ENCODE measurements at regions not wholly inside any gene's neighbourhood (a gene's known extent, or its start where the extent isn't known, plus 50 kb on each side); places are given as distances from the start of the nearest gene placed in this dataset.
"Not testable (repeated sequence)": the region's sequence is repeated elsewhere in the genome, so short reads cannot be mapped to it uniquely, and the experiment has no call there.

GRCh38 chr2:95676573-95676972, 84.8 kb downstream of the TRIM43 start:
- H3K9me3 Mint-ChIP-seq; H3K4me1 Mint-ChIP-seq; H3K4me3 Mint-ChIP-seq; H3K36me3 Mint-ChIP-seq (ENCODE audit: low read depth); ATAC-seq; H3K27ac Mint-ChIP-seq; H3K27me3 Mint-ChIP-seq; DNase-seq: not testable (repeated sequence)

GRCh38 chr2:95677346-95677745, 85.5 kb downstream of the TRIM43 start:
- no peak overlapping the region for H3K27ac Mint-ChIP-seq

GRCh38 chr2:95677833-95678232, 86.0 kb downstream of the TRIM43 start:
- not testable (repeated sequence) for H3K4me1 Mint-ChIP-seq; DNase-seq; H3K27ac Mint-ChIP-seq; ATAC-seq; H3K4me3 Mint-ChIP-seq; H3K9me3 Mint-ChIP-seq; H3K36me3 Mint-ChIP-seq (ENCODE audit: low read depth)
- peaks cover 10% of the 10 kb centered on the region for H3K27me3 Mint-ChIP-seq

More at GRCh38 chr2:95677346-95677745, 85.5 kb downstream of the TRIM43 start:
- Mint-ChIP-seq H3K4me3 (no peak overlapping the region), H3K36me3 (ENCODE audit: low read depth) (no peaks in the 10 kb centered on the region), H3K27me3 (peaks cover 6% of the 10 kb centered on the region), H3K4me1 (peaks cover 1% of the 10 kb centered on the region), H3K9me3 (no peaks in the 10 kb centered on the region)
- ATAC-seq (no peak), DNase-seq (no peak)

GRCh38 chr2:95681158-95681557, 89.4 kb downstream of the TRIM43 start:
- not testable (repeated sequence) for ATAC-seq
- H3K27me3 Mint-ChIP-seq = peaks cover 17% of the 10 kb centered on the region

GRCh38 chr2:95681589-95682081, 89.8 kb downstream of the TRIM43 start:
- H3K9me3 Mint-ChIP-seq; H3K4me1 Mint-ChIP-seq; H3K4me3 Mint-ChIP-seq; DNase-seq; H3K27ac Mint-ChIP-seq; ATAC-seq; H3K36me3 Mint-ChIP-seq (ENCODE audit: low read depth): not testable (repeated sequence)
- peaks cover 17% of the 10 kb centered on the region for H3K27me3 Mint-ChIP-seq

More at GRCh38 chr2:95681158-95681557, 89.4 kb downstream of the TRIM43 start:
- not testable (repeated sequence) for DNase-seq; H3K36me3 Mint-ChIP-seq (ENCODE audit: low read depth); H3K27ac Mint-ChIP-seq; H3K9me3 Mint-ChIP-seq; H3K4me1 Mint-ChIP-seq; H3K4me3 Mint-ChIP-seq

- H3K9me3 Mint-ChIP-seq; ATAC-seq; H3K4me1 Mint-ChIP-seq; H3K36me3 Mint-ChIP-seq (ENCODE audit: low read depth); H3K27ac Mint-ChIP-seq; DNase-seq: not testable (repeated sequence)
- Mint-ChIP-seq H3K27me3 (peaks cover 23% of the 10 kb centered on the region), H3K4me3 (peak overlapping the region; percentile 33)
These were observed 91.2 kb downstream of the TRIM43 start for GRCh38 chr2:95682889-95683517.

- Mint-ChIP-seq H3K4me1 (peaks cover 3% of the 10 kb centered on the region), H3K36me3 (ENCODE audit: low read depth) (no peaks in the 10 kb centered on the region), H3K9me3 (no peaks in the 10 kb centered on the region), H3K27me3 (peaks cover 23% of the 10 kb centered on the region), H3K4me3 (no peak overlapping the region), H3K27ac (no peak overlapping the region)
- ATAC-seq (no peak), DNase-seq (no peak)
These were observed 93.7 kb downstream of the TRIM43 start for GRCh38 chr2:95685513-95685912.

GRCh38 chr2:95686056-95686825, 94.4 kb downstream of the TRIM43 start:
- not testable (repeated sequence) for H3K4me3 Mint-ChIP-seq; DNase-seq; ATAC-seq; H3K9me3 Mint-ChIP-seq; H3K27ac Mint-ChIP-seq; H3K36me3 Mint-ChIP-seq (ENCODE audit: low read depth); H3K4me1 Mint-ChIP-seq
- H3K27me3 Mint-ChIP-seq = peaks cover 23% of the 10 kb centered on the region

- not testable (repeated sequence) for H3K4me3 Mint-ChIP-seq; H3K27ac Mint-ChIP-seq; H3K36me3 Mint-ChIP-seq (ENCODE audit: low read depth); H3K9me3 Mint-ChIP-seq; ATAC-seq; DNase-seq; H3K4me1 Mint-ChIP-seq
- H3K27me3 Mint-ChIP-seq = peaks cover 15% of the 10 kb centered on the region
These were observed 96.1 kb downstream of the TRIM43 start for GRCh38 chr2:95687852-95688251.

- ATAC-seq; H3K36me3 Mint-ChIP-seq (ENCODE audit: low read depth); DNase-seq; H3K27ac Mint-ChIP-seq; H3K4me1 Mint-ChIP-seq; H3K4me3 Mint-ChIP-seq; H3K9me3 Mint-ChIP-seq: not testable (repeated sequence)
- peaks cover 10% of the 10 kb centered on the region for H3K27me3 Mint-ChIP-seq
These were observed 99.4 kb downstream of the TRIM43 start for GRCh38 chr2:95691210-95691609.

GRCh38 chr2:95693071-95693846, 101.5 kb downstream of the TRIM43 start:
- H3K36me3 Mint-ChIP-seq (ENCODE audit: low read depth); ATAC-seq; H3K9me3 Mint-ChIP-seq; H3K27ac Mint-ChIP-seq; H3K4me1 Mint-ChIP-seq; H3K4me3 Mint-ChIP-seq; DNase-seq: not testable (repeated sequence)
- peaks cover 13% of the 10 kb centered on the region for H3K27me3 Mint-ChIP-seq

GRCh38 chr2:95695613-95696012, 103.8 kb downstream of the TRIM43 start:
- no peaks in the 10 kb centered on the region for H3K4me1 Mint-ChIP-seq
- H3K9me3 Mint-ChIP-seq = no peaks in the 10 kb centered on the region
- DNase-seq (no peak), ATAC-seq (no peak)
- no peak overlapping the region for H3K27ac Mint-ChIP-seq
- H3K4me3 Mint-ChIP-seq = no peak overlapping the region
- H3K36me3 Mint-ChIP-seq (ENCODE audit: low read depth) = no peaks in the 10 kb centered on the region
- H3K27me3 Mint-ChIP-seq = peaks cover 17% of the 10 kb centered on the region

- no peaks in the 10 kb centered on the region for H3K9me3 Mint-ChIP-seq
- H3K27me3 Mint-ChIP-seq = peaks cover 19% of the 10 kb centered on the region
- H3K27ac Mint-ChIP-seq = no peak overlapping the region
These were observed 106.3 kb downstream of the TRIM43 start for GRCh38 chr2:95698146-95698545.

More at GRCh38 chr2:95698146-95698545, 106.3 kb downstream of the TRIM43 start:
- H3K4me3 Mint-ChIP-seq = no peak overlapping the region
- ATAC-seq (no peak), DNase-seq (no peak)
- H3K4me1 Mint-ChIP-seq = no peaks in the 10 kb centered on the region
- no peaks in the 10 kb centered on the region for H3K36me3 Mint-ChIP-seq (ENCODE audit: low read depth)
